ENCODE measurements at regions not wholly inside any gene's neighbourhood (a gene's known extent, or its start where the extent isn't known, plus 50 kb on each side); places are given as distances from the start of the nearest gene placed in this dataset.

DNA sequence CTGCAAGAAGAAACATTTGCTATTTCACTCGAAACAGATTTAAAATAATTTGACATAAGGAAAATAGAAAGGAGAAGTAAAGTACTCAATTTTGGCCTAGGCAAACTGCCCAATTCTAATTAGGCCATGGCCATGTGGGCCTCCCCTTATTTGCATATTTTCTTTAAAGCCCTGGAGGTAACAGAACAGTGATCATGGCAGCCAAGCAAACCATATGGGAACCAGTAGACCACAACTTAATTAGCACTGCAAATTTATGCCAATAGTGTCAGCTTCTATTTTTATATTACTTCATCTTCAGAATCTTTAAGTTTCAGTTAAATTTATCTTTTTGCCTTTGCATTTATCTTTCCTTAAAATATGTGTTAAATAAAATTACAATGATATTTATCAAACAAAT lies 63.3 kb upstream of the THSD7A start:
- Histone ChIP-seq H3K27ac (no peak overlapping the region), H3K9me3 (replicated peaks) (no peaks in the 10 kb centered on the region), H3K4me3 (no peak overlapping the region), H3K27me3 (no peaks in the 10 kb centered on the region), H3K36me3 (no peaks in the 10 kb centered on the region), H3K4me1 (no peaks in the 10 kb centered on the region)
- DNase-seq, result no peak

DNA sequence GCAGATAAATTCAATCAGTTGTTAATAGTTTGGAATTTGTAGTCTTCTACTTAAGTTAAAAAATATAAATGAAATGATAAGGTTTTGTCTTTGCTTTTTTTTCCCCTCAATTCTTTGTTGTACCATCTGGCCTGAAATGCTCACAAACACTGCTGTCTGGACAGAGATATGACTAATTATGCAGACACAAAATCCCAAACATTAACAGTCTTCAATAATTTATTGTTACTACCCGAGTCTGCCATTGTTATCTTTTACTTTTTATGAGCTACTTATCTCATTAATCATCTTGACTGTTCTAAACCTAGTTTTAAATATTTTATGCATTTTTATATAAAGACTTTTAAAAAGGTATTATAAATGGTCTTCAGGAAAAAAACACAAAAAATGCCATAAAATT lies 64.7 kb upstream of the THSD7A start:
- H3K36me3 ChIP-seq, result no peaks in the 10 kb centered on the region
- no peaks in the 10 kb centered on the region for H3K4me1 ChIP-seq
- no peak overlapping the region for H3K4me3 ChIP-seq
- H3K9me3 ChIP-seq (replicated peaks), result no peaks in the 10 kb centered on the region
- H3K27ac ChIP-seq, result no peak overlapping the region
- H3K27me3 ChIP-seq, result no peaks in the 10 kb centered on the region
- no peak for DNase-seq

DNA sequence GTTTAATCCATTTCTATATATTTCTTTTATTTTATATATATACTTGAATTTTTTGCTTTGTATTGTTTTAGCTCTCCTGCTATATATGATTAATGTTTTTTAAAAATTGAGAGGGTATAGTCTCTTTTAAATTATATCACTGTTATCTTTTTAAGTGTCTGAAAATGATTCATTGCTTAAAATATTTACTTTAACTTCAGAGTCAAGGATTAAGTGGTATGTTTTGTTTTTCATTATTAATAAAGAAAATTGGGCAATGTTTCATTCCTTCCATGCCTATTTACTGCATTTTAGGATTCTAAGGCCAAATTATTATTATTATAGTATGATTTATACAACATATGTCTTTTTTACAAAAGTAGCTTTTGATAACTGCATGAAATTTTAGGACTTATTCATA lies 67.2 kb upstream of the THSD7A start:
- Histone ChIP-seq H3K4me3 (no peak overlapping the region), H3K36me3 (no peaks in the 10 kb centered on the region), H3K27me3 (no peaks in the 10 kb centered on the region), H3K27ac (no peak overlapping the region), H3K9me3 (replicated peaks) (no peaks in the 10 kb centered on the region), H3K4me1 (no peaks in the 10 kb centered on the region)
- DNase-seq, result no peak

DNA sequence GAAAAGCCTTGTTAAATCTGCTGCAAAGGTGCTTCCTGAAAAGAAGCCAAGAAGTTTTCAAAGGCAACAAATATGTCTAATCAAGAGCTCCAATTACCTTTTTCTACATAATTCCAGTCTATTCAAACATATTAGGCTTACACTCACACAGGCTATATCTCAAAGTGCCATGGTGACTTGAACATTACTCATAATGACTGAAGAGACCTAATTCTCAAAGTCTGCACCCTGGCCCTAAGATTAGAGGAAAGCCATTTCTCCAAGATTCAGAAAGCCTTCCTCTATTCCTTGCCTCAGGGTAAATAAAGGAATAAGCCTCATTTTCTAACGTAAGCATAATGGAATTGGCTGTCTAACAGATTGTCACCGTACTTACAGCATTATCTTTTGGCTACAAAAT lies 78.3 kb upstream of the THSD7A start:
- Histone ChIP-seq H3K27ac (no peak overlapping the region), H3K4me1 (no peaks in the 10 kb centered on the region), H3K4me3 (no peak overlapping the region), H3K27me3 (no peaks in the 10 kb centered on the region; the same call in 1 of the 2 replicates), H3K9me3 (replicated peaks) (no peaks in the 10 kb centered on the region), H3K36me3 (no peaks in the 10 kb centered on the region)
- no peak for DNase-seq

DNA sequence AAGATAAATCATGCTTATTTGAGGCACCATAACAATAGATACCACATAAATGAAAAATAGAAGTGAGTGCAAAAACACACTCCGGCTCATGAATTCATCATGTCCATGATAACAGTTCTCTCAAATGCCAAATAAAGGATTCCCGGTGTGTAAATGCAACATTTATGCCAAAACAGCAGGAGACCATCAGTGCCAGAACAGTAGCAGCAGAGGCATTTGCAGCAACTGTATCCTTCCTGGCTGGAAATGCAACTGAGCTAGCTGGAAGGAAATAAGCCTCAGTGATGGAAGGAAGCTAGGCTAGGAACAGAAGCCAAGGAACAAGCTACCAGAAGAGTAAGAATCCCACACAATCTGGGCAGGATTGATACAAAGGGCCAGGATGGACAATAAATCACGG lies 79.9 kb upstream of the THSD7A start:
- Histone ChIP-seq H3K36me3 (no peaks in the 10 kb centered on the region), H3K9me3 (replicated peaks) (no peaks in the 10 kb centered on the region), H3K4me1 (no peaks in the 10 kb centered on the region), H3K4me3 (no peak overlapping the region), H3K27me3 (no peaks in the 10 kb centered on the region; the same call in 1 of the 2 replicates), H3K27ac (no peak overlapping the region)
- DNase-seq, result no peak

DNA sequence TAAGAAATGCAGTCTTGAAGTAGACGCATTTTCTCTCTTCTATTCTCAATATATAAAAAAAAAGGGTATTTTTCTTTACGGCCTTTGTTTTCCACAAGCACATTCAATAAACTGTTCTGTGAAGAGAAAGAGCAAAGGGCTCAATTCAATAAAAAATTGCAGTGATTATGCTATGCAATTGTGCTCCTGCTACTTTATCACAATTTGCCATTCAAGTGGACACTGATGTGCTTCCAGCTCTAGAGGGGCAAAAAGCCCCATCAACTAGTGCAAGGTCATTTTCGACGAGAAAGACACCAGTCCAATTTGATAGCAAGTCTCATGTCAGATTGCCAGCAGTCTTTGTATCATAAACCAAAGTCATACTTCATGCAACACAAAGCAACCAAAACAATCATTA lies 82.6 kb upstream of the THSD7A start:
- Histone ChIP-seq H3K4me1 (no peaks in the 10 kb centered on the region), H3K36me3 (no peaks in the 10 kb centered on the region), H3K27me3 (no peaks in the 10 kb centered on the region; the same call in 1 of the 2 replicates), H3K27ac (no peak overlapping the region), H3K4me3 (no peak overlapping the region), H3K9me3 (replicated peaks) (no peaks in the 10 kb centered on the region)
- no peak for DNase-seq

DNA sequence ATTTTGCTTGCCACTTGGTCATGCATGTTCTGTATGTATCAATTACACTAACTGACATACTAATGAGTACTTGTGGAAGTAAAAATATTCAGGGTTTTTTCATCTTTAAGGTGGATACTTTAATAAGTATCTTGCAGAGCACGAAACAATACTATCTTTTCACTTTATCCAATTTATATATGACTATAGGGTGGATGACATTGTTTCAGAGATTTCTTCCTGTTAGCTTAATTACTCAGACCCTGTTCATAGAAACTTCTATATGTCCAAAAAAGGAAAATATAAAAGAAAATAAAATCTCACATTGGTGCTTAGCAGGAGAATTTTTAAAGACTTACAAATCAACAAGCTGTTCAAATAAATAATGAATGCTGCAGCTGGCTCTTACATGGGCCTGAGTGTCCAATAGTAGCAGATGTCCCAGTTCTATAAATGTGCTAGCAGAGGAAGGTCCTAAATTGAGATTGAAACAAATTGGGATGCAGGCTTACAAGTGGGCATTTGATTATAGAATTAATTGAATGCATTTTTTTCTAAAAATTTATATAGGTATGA lies 91.5 kb upstream of the THSD7A start:
- H3K36me3 ChIP-seq, result no peaks in the 10 kb centered on the region
- H3K9me3 ChIP-seq (replicated peaks), result no peaks in the 10 kb centered on the region
- no peaks in the 10 kb centered on the region; the same call in 1 of the 2 replicates for H3K27me3 ChIP-seq
- no peak for DNase-seq
- H3K27ac ChIP-seq, result no peak overlapping the region
- no peak overlapping the region for H3K4me3 ChIP-seq
- H3K4me1 ChIP-seq, result no peaks in the 10 kb centered on the region

DNA sequence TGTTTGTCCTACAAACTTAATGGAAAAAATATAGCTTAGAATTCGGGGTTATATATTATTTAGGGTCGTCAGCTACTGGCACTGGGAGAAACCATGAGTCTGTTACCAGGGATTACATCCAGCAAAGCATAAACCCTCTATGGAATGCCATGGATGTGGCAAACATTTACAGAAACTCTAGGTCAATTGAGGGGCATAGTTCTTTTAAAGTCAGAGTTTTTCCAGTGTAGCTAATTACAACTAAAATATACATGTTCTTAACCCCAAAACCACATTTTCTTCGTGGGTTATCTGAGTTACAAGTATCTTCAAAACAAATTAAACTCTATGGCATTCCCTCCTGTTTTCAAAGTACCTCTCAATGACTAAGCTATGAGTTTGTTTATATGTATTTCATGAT lies 99.3 kb upstream of the THSD7A start:
- Histone ChIP-seq H3K9me3 (replicated peaks) (no peaks in the 10 kb centered on the region), H3K36me3 (no peaks in the 10 kb centered on the region), H3K27ac (no peak overlapping the region), H3K4me3 (no peak overlapping the region), H3K4me1 (no peaks in the 10 kb centered on the region; the same call in 1 of the 2 replicates), H3K27me3 (no peaks in the 10 kb centered on the region)
- DNase-seq, result peak in 1 of 2 experiments; percentile 22

DNA sequence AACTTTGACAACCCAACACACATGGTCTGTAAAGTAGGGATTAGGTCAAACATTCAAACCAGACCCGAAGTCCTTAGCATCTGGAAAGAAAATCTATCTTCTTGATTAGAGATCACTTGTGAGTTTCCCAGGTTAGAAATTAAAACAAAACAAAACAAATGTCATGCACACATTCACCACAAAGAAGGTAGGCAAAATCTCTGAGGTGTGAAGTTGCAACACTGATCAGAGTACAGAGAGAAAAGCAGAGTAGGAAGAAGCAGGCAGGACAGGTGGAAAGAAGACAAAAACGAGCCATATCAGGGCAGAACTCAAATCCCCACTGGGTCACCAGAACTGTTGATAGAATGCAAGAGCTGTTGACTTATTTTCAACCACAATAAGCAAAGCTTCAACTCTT lies 102.8 kb upstream of the THSD7A start:
- DNase-seq, result no peak
- H3K9me3 ChIP-seq (replicated peaks), result no peaks in the 10 kb centered on the region
- H3K27ac ChIP-seq, result no peak overlapping the region
- H3K4me1 ChIP-seq, result no peaks in the 10 kb centered on the region; the same call in 1 of the 2 replicates
- H3K36me3 ChIP-seq, result no peaks in the 10 kb centered on the region
- no peaks in the 10 kb centered on the region for H3K27me3 ChIP-seq
- no peak overlapping the region for H3K4me3 ChIP-seq

DNA sequence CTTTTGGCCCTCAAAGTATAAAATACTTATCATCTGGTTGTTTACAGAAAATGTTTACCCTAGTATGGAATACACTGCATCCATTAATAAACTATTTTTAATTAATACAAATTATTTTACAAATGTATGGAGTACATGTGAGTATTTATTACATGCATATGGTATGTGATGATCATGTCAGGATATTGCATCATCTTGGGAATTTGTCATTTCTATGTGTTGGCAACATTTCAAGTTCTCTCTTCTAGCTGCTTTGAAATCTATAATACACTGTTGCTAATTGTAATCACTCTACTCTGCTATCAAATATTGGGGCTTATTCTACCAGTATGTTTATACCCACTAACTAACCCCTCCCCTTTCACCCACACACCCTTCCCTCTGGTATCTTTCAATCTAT lies 103.9 kb upstream of the THSD7A start:
- Histone ChIP-seq H3K36me3 (no peaks in the 10 kb centered on the region), H3K4me3 (no peak overlapping the region), H3K9me3 (replicated peaks) (no peaks in the 10 kb centered on the region), H3K27me3 (no peaks in the 10 kb centered on the region), H3K27ac (no peak overlapping the region), H3K4me1 (no peaks in the 10 kb centered on the region; the same call in 1 of the 2 replicates)
- no peak for DNase-seq

DNA sequence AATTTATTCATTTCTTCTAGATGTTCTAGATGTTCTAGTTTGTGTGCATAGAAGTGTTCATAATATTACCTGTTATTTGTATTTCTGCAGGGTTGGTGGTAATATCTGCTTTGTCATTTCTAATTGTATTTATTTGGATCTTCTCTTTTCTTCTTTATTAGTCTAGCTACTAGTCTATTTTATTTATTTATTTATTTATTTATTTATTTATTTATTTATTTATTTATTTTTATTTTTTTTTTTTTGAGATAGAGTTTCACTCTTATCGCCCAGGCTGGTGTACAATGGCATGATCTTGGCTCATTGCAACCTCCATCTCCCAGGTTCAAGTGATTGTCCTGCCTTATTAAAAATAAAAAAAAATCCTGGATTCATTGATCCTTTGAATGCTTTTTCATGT lies 114.8 kb upstream of the THSD7A start:
- Histone ChIP-seq H3K27ac (no peak overlapping the region), H3K4me3 (no peak overlapping the region), H3K27me3 (no peaks in the 10 kb centered on the region; the same call in 1 of the 2 replicates), H3K4me1 (no peaks in the 10 kb centered on the region), H3K36me3 (no peaks in the 10 kb centered on the region), H3K9me3 (replicated peaks) (no peaks in the 10 kb centered on the region)
- DNase-seq, result no peak

DNA sequence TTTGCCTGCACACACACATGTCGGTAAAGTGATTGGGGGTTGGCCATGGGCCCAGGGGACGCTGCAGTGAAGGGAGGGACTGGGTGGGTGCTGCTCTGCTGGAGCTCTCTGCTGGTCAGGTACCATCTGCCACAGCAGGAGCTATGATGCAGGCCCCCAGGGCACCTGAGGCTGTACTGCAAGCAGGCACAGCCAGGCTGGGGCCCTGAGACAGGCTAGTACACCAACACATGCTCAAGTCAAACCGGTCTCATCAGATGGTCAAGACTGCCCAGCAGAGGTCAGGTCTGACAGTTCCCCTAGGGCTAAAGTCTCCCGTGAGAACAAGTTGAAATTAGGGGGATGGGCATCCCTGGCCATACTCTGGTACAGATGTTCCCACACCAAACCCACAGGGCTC lies 118.3 kb upstream of the THSD7A start:
- no peak overlapping the region for H3K27ac ChIP-seq
- no peak overlapping the region for H3K4me3 ChIP-seq
- no peaks in the 10 kb centered on the region for H3K9me3 ChIP-seq (replicated peaks)
- DNase-seq, result no peak
- H3K4me1 ChIP-seq, result no peaks in the 10 kb centered on the region
- no peaks in the 10 kb centered on the region for H3K36me3 ChIP-seq
- H3K27me3 ChIP-seq, result no peaks in the 10 kb centered on the region

DNA sequence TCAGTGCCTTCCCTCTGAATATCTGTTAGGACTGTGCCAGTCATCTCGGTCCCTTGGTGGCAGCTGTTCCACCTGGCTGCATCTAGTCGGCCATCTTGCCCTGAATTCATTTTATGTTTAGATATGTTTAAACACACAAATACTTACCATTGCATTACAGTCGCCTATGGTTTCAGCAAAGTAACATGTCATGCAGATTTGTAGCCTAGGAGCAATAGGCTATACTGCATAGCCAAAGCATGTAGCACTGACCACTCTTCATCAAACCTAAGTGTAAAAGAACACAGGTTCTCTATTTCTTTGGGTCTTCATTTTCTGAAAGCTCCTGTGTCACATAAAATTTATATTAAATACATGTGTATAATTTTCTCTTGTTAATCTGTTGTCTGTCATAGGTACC lies 118.9 kb upstream of the THSD7A start:
- no peaks in the 10 kb centered on the region for H3K9me3 ChIP-seq (replicated peaks)
- no peaks in the 10 kb centered on the region for H3K36me3 ChIP-seq
- H3K4me3 ChIP-seq, result no peak overlapping the region
- H3K27me3 ChIP-seq, result no peaks in the 10 kb centered on the region
- no peak overlapping the region for H3K27ac ChIP-seq
- no peak for DNase-seq
- no peaks in the 10 kb centered on the region for H3K4me1 ChIP-seq

DNA sequence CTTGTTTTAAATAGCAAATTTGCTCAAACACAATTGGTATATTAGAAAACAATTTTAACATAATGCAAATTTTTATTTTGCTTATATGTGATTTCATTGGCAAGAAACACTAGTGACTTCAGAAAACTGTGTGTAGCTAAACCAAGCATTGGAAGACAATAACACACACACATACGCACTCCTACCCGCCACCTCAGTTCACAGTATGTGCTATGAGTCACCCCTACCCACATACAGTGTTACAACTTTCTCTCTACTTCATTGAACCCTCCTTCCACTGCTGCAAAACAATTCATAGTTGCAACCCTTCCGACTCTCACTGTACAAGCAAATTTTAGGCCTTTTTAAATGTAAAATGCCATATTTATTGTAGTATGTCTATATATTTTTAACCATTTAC lies 119.9 kb upstream of the THSD7A start:
- H3K9me3 ChIP-seq (replicated peaks), result no peaks in the 10 kb centered on the region
- DNase-seq, result no peak
- no peaks in the 10 kb centered on the region for H3K4me1 ChIP-seq
- H3K36me3 ChIP-seq, result no peaks in the 10 kb centered on the region
- no peaks in the 10 kb centered on the region for H3K27me3 ChIP-seq
- H3K27ac ChIP-seq, result no peak overlapping the region
- no peak overlapping the region for H3K4me3 ChIP-seq

DNA sequence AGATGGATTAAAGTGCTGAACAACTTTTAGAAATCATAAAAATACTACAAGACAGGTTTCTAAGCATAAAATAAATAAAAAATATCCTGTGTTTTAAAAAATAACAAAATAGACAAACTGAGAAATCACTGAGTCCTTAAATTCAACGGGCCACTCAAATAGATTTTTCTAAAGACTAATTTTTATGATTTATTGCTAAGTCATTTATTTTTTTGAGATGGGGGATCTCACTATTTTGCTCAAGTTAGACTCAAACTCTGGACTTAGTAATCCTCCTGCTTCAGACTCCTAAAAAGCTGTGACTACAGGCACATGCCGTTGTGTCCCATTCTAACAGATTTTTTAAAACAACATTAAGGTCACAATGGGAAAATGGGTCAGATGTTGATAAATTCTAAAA lies 121.0 kb upstream of the THSD7A start:
- Histone ChIP-seq H3K27me3 (no peaks in the 10 kb centered on the region), H3K4me3 (no peak overlapping the region), H3K9me3 (replicated peaks) (no peaks in the 10 kb centered on the region), H3K27ac (no peak overlapping the region), H3K36me3 (no peaks in the 10 kb centered on the region), H3K4me1 (no peaks in the 10 kb centered on the region)
- DNase-seq, result no peak

DNA sequence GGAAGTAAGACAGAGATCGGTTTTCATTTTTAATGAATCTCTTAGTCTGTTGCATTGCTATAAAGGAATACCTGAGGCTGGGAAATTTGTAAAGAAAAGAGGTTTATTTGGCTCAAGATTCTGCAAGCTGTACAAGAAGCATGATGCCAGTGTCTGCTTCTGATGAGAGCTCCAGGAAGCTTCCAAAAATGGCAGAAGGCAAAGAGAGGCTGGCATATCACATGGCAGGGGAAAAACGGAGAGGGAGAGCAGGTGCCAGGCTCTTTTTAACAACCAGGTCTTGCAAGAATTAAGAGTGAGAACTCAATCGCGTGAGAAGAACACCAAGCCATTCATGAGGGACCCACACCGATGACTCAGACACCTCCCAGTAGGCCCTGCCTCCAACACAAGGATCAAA lies 125.0 kb upstream of the THSD7A start:
- H3K27ac ChIP-seq, result no peak overlapping the region
- H3K4me3 ChIP-seq, result no peak overlapping the region
- H3K9me3 ChIP-seq (replicated peaks), result no peaks in the 10 kb centered on the region
- DNase-seq, result no peak
- no peaks in the 10 kb centered on the region for H3K36me3 ChIP-seq
- H3K4me1 ChIP-seq, result no peaks in the 10 kb centered on the region
- no peaks in the 10 kb centered on the region for H3K27me3 ChIP-seq

Data from SJCRH30 (cell line).